ENCODE measurements at regions not wholly inside any gene's neighbourhood (a gene's known extent, or its start where the extent isn't known, plus 50 kb on each side); places are given as distances from the start of the nearest gene placed in this dataset.
"Not testable (repeated sequence)": the region's sequence is repeated elsewhere in the genome, so short reads cannot be mapped to it uniquely, and the experiment has no call there.

GRCh38 chr12:74281401-74282180 lies 256.0 kb upstream of the ATXN7L3B start:
- not testable (repeated sequence) for TF ChIP-seq SP1 (IDR thresholded peaks at IDR 0.05); GABPA (IDR thresholded peaks at IDR 0.05 in 1 of 2, conservative IDR thresholded peaks at IDR 0.05 in 1 of 2); CTCF (IDR thresholded peaks at IDR 0.05; ENCODE audit: low read depth, low read length, missing input control); REST (IDR thresholded peaks at IDR 0.05); TAF1 (conservative IDR thresholded peaks at IDR 0.05); NR2F2 (IDR thresholded peaks at IDR 0.05); MAX (IDR thresholded peaks at IDR 0.05); JUND (IDR thresholded peaks at IDR 0.05); RAD21 (IDR thresholded peaks at IDR 0.05); EGR1 (IDR thresholded peaks at IDR 0.05; ENCODE audit: low read depth in 2 of 2); ZBTB33 (IDR thresholded peaks at IDR 0.05); FOXA1 (IDR thresholded peaks at IDR 0.05); FOXA2 (IDR thresholded peaks at IDR 0.05)
